Mesendoderm (in vitro differentiated cells): ENCODE measurements at regions not wholly inside any gene's neighbourhood (a gene's known extent, or its start where the extent isn't known, plus 50 kb on each side); places are given as distances from the start of the nearest gene placed in this dataset.
A peak's percentile ranks its signal among the peaks of the same experiment; 100 is the strongest.

Experiments
- DNase-seq: peaks from one replicate; pipeline ENCODE4 v3.0.0; 2013
- H2AK5ac ChIP-seq: 2 replicates; pipeline ENCODE4 v1.6.1; 2013; ENCODE audit warnings: low read length, inconsistent platforms
- H2BK120ac ChIP-seq: 2 replicates; pipeline ENCODE4 v1.6.1; 2013; ENCODE audit warnings: low read depth, mild to moderate bottlenecking, low read length, moderate library complexity, mixed read lengths
- H2BK15ac ChIP-seq: replicated peaks from 2 replicates; pipeline ENCODE4 v1.6.1; 2013; ENCODE audit warnings: low read depth, mild to moderate bottlenecking, moderate library complexity
- H2BK5ac ChIP-seq: 2 replicates; pipeline ENCODE4 v1.6.1; 2013; ENCODE audit warnings: low read length, inconsistent platforms
- H3K18ac ChIP-seq: 2 replicates; pipeline ENCODE4 v1.6.1; 2013; ENCODE audit warnings: mild to moderate bottlenecking, low read length, mixed read lengths
- H3K23ac ChIP-seq: one replicate; pipeline ENCODE4 v1.6.1; 2013; ENCODE audit warnings: low read length
- H3K27ac ChIP-seq: 2 replicates; pipeline ENCODE4 v1.5.1; 2013; ENCODE audit warnings: low read depth, mild to moderate bottlenecking, inconsistent platforms, low read length, moderate library complexity
- H3K27me3 ChIP-seq: 2 replicates; pipeline ENCODE4 v1.6.1; 2013; ENCODE audit warnings: low read length, control low read depth, mild to moderate bottlenecking, inconsistent platforms; ENCODE audit not compliant: insufficient read depth, poor library complexity
- H3K36me3 ChIP-seq: 2 replicates; pipeline ENCODE4 v1.6.1; 2013; ENCODE audit warnings: low read length, inconsistent platforms; ENCODE audit not compliant: control insufficient read depth, insufficient read depth
- H3K4ac ChIP-seq: one replicate; pipeline ENCODE4 v1.6.1; 2013; ENCODE audit warnings: low read depth, mild to moderate bottlenecking, low read length, moderate library complexity
- H3K4me1 ChIP-seq: 2 replicates; pipeline ENCODE4 v1.6.1; 2013; ENCODE audit warnings: low read depth, low read length, inconsistent platforms; ENCODE audit not compliant: control insufficient read depth
- H3K4me2 ChIP-seq: 2 replicates; pipeline ENCODE4 v1.6.1; 2013; ENCODE audit warnings: low read length
- H3K4me3 ChIP-seq: 2 replicates; pipeline ENCODE4 v1.5.1; 2013; ENCODE audit warnings: mild to moderate bottlenecking, low read length
- H3K56ac ChIP-seq: one replicate; pipeline ENCODE4 v1.6.1; 2013; ENCODE audit warnings: low read length
- H3K79me1 ChIP-seq: 2 replicates; pipeline ENCODE4 v1.6.1; 2013; ENCODE audit warnings: low read length, inconsistent platforms
- H3K79me2 ChIP-seq: 2 replicates; pipeline ENCODE4 v1.6.1; 2013; ENCODE audit warnings: mild to moderate bottlenecking, low read length; ENCODE audit not compliant: control insufficient read depth, insufficient read depth
- H3K9ac ChIP-seq: 2 replicates; pipeline ENCODE4 v1.6.1; 2013; ENCODE audit warnings: low read length, inconsistent platforms
- H4K5ac ChIP-seq: one replicate; pipeline ENCODE4 v1.6.1; 2013; ENCODE audit warnings: low read length
- H4K8ac ChIP-seq: one replicate; pipeline ENCODE4 v1.6.1; 2013; ENCODE audit warnings: low read depth, mild to moderate bottlenecking, control low read depth, low read length, moderate library complexity
- WGBS: extraction: QIAGEN DNeasy Blood & Tissue Kit; methylation state at CpG from one replicate; pipeline ENCODE4 v1.1.7; 2013; ENCODE audit warnings: low lambda C conversion rate, missing lambda C conversion rate; ENCODE audit not compliant: insufficient coverage; ENCODE audit errors: extremely low coverage; 5-methylcytosine and 5-hydroxymethylcytosine counted together

DNA sequence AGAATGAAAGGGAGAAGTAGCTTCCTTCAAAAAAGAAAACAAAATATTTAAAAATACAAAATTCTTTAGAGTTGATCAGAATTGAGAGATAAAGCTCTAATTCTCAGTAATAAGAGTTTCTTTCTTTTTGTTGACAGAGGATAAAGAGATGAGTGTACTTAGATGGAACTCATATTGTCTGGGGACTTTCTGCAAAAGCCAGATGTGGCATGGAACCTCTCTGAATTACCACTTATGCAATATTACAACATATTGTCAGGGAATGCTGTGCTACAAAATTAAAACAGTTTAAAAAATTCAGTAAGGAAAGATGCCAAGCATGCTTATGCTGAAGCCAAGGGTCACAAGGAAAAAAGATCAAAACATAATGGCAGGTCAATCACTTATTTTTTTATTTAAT lies 386.6 kb upstream of the LRATD1 start:
- Histone ChIP-seq H4K5ac (no peak overlapping the region), H2BK5ac (no peak overlapping the region), H3K79me2 (no peaks in the 10 kb centered on the region), H3K4me1 (no peaks in the 10 kb centered on the region), H3K79me1 (no peaks in the 10 kb centered on the region), H3K9ac (no peak overlapping the region), H3K4ac (no peak overlapping the region), H3K23ac (no peak overlapping the region), H4K8ac (no peak overlapping the region), H3K27me3 (no peaks in the 10 kb centered on the region), H3K4me3 (no peak overlapping the region), H2BK120ac (no peak overlapping the region), H2AK5ac (no peak overlapping the region), H3K36me3 (no peaks in the 10 kb centered on the region), H3K4me2 (no peak overlapping the region), H2BK15ac (no peak overlapping the region), H3K18ac (no peak overlapping the region), H3K27ac (no peak overlapping the region), H3K56ac (no peak overlapping the region)
- no peak for DNase-seq

DNA sequence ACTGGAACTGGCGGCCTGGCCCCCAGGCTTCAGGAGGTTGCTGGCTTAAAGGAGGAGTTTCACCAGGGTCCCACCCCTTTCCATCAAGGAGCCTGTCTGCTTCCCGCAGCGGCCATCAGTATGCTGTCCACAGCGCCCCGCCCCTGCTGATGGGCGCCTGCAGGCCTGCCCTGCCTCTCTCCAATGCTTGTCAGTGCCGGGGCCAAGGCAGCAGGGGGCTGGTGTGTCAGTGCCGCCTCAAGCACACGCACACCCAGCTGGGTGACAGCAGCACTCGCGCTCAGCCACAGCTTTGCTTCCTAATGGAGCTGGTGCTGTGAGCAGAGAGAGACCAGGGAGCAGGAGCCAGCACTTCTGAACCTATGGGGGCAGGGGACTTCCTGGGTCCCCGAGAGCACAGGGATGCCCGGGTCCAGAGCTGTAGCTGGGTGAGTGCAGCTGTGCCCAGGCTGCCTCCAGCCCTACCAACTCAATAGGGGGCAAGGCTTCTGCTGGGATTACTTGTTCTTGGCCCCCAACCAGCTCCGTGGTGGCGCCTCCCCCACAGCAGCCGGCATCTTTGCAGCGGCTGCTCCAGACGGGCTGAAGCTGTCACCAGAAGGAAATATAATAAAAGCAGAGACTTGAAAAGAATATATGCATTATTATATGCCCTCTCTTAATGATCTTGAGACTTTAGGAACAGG lies 377.2 kb upstream of the LRATD1 start:
- Histone ChIP-seq H3K9ac (no peak overlapping the region), H2BK120ac (no peak overlapping the region), H2BK15ac (no peak overlapping the region), H3K23ac (no peak overlapping the region), H3K27me3 (no peaks in the 10 kb centered on the region), H3K27ac (no peak overlapping the region), H4K5ac (no peak overlapping the region), H3K36me3 (no peaks in the 10 kb centered on the region), H2BK5ac (no peak overlapping the region), H3K79me1 (no peaks in the 10 kb centered on the region), H3K4me2 (no peak overlapping the region), H3K4me1 (no peaks in the 10 kb centered on the region), H4K8ac (no peak overlapping the region), H2AK5ac (no peak overlapping the region), H3K18ac (no peak overlapping the region), H3K79me2 (no peaks in the 10 kb centered on the region), H3K4ac (no peak overlapping the region), H3K56ac (no peak overlapping the region), H3K4me3 (no peak overlapping the region)
- WGBS = no CpG with 5 or more reads among the region's 18 CpGs
- DNase-seq = peak; percentile 34

DNA sequence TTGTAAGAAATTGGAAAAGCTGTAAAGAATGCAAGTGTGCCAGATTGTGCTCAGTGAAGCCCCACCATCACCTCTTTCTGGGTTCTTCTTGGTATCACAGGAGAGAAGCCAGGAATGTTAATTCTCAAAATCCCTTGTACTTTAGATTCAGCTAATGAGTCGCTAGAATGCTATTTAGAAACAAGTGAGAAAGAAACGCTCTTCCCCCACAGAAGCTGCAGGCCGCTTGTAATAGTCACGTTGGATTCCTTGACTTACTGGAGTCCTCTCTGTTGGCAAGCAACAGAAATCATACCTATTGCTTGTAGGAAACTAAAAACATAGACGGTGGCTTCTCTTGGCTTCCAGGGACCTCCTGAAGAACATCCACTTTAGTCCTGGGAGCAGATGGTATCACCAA lies 375.6 kb upstream of the LRATD1 start:
- Histone ChIP-seq H2BK5ac (no peak overlapping the region), H3K36me3 (no peaks in the 10 kb centered on the region), H3K27me3 (no peaks in the 10 kb centered on the region), H3K9ac (no peak overlapping the region), H3K18ac (no peak overlapping the region), H3K4me1 (no peaks in the 10 kb centered on the region), H3K79me1 (no peaks in the 10 kb centered on the region), H2BK120ac (no peak overlapping the region), H3K4me3 (no peak overlapping the region), H4K8ac (no peak overlapping the region), H3K23ac (no peak overlapping the region), H4K5ac (no peak overlapping the region), H3K56ac (no peak overlapping the region), H3K79me2 (no peaks in the 10 kb centered on the region), H3K4ac (no peak overlapping the region), H3K4me2 (no peak overlapping the region), H3K27ac (no peak overlapping the region), H2AK5ac (no peak overlapping the region), H2BK15ac (no peak overlapping the region)
- DNase-seq = peak; percentile 84
- no CpG with 5 or more reads among the region's 5 CpGs for WGBS

DNA sequence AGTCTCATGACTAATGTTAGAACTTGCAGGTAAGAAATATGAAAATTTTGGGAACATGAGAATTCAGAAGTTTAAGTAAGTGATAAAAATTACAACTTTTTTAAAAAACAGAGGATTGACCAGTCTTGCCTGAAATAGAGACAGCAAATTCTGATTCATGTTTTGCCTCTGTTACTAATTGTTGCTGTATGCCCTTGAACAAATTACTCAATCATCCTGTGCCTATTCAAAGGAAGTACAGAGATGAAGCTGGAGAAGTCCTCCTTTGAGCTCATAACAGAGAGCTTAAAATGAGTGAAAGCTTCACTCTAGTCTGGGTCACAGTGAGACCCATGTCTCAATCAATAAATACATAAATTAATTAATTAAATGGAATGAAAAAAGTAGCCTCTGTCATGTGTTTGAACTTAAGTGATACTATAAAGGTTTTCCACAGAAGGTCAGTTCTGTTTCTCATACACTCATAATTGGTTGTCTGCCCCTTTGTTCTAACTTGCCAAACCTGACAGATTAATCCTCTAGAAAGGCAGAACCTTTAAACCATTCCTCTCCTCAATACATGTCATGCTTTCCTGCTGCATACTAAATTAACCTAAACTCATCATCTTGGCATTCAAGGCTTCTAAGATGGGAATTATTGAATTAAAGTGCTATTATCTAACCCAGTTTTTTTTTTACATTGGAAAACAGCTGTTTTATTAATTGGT lies 374.6 kb upstream of the LRATD1 start:
- H3K56ac ChIP-seq = no peak overlapping the region
- no peak for DNase-seq
- no peak overlapping the region for H2BK15ac ChIP-seq
- no peak overlapping the region for H2BK120ac ChIP-seq
- no peak overlapping the region for H3K18ac ChIP-seq
- H2AK5ac ChIP-seq = no peak overlapping the region
- H4K8ac ChIP-seq = no peak overlapping the region
- no peak overlapping the region for H3K9ac ChIP-seq
- H3K4me2 ChIP-seq = no peak overlapping the region
- H3K36me3 ChIP-seq = no peaks in the 10 kb centered on the region
- no peak overlapping the region for H3K4me3 ChIP-seq
- H3K79me1 ChIP-seq = no peaks in the 10 kb centered on the region
- H4K5ac ChIP-seq = no peak overlapping the region
- H3K23ac ChIP-seq = no peak overlapping the region
- no peak overlapping the region for H2BK5ac ChIP-seq
- no peak overlapping the region for H3K4ac ChIP-seq
- no peak overlapping the region for H3K27ac ChIP-seq
- H3K4me1 ChIP-seq = no peaks in the 10 kb centered on the region
- no peaks in the 10 kb centered on the region for H3K27me3 ChIP-seq
- no peaks in the 10 kb centered on the region for H3K79me2 ChIP-seq

DNA sequence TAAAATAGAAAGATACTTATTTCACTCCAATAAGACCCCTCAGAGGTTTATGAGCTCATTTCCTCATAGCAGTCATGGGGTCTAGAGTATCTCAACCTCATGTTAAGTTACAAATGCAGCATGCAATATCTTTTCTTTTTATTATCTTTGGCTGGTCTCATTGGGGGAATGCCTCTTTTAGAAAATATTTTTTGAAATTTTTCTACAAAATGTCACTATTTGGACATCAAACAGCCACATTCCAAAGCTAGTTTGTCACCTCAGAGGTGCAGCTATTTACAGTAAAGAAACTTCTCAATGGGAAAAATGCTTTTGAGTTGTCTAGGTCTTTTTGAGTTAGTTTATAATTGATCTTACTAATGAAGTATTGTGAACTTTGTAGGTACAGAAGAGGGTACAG lies 370.7 kb upstream of the LRATD1 start:
- Histone ChIP-seq H2BK120ac (no peak overlapping the region), H3K18ac (no peak overlapping the region), H3K27ac (no peak overlapping the region), H3K27me3 (no peaks in the 10 kb centered on the region), H3K4me1 (no peaks in the 10 kb centered on the region), H3K4me3 (no peak overlapping the region), H3K56ac (no peak overlapping the region), H3K23ac (no peak overlapping the region), H3K9ac (no peak overlapping the region), H3K4ac (no peak overlapping the region), H2BK15ac (no peak overlapping the region), H3K79me2 (no peaks in the 10 kb centered on the region), H2BK5ac (no peak overlapping the region), H3K36me3 (no peaks in the 10 kb centered on the region), H2AK5ac (no peak overlapping the region), H4K8ac (no peak overlapping the region), H3K4me2 (no peak overlapping the region), H4K5ac (no peak overlapping the region), H3K79me1 (no peaks in the 10 kb centered on the region)
- DNase-seq = no peak

DNA sequence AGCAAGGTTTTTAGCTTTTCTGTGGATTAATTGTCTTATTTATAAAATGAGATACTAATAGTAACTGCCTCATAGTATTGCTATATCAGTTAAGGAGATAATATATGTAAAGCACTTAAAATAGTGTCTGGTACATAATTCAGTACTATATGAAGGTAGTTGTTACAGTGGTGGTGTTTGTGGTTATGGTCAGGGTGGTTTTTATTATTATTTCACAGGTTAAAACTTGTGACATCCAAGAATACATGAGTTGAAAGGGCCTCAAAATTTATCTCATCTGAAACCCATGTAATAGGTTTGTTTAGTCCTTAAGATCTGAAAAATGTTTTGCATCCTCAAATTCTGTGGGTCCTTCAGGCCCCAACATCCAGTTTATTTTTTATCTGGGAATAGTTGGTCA lies 369.5 kb upstream of the LRATD1 start:
- Histone ChIP-seq H3K27ac (no peak overlapping the region), H3K79me1 (no peaks in the 10 kb centered on the region), H3K79me2 (no peaks in the 10 kb centered on the region), H3K4me1 (no peaks in the 10 kb centered on the region), H2BK5ac (no peak overlapping the region), H3K36me3 (no peaks in the 10 kb centered on the region), H3K4me3 (no peak overlapping the region), H2BK15ac (no peak overlapping the region), H3K18ac (no peak overlapping the region), H2AK5ac (no peak overlapping the region), H3K9ac (no peak overlapping the region), H3K4ac (no peak overlapping the region), H3K23ac (no peak overlapping the region), H2BK120ac (no peak overlapping the region), H4K5ac (no peak overlapping the region), H3K56ac (no peak overlapping the region), H3K4me2 (no peak overlapping the region), H3K27me3 (no peaks in the 10 kb centered on the region), H4K8ac (no peak overlapping the region)
- no peak for DNase-seq
